GM18870 (cell line): ENCODE measurements at regions not wholly inside any gene's neighbourhood (a gene's known extent, or its start where the extent isn't known, plus 50 kb on each side); places are given as distances from the start of the nearest gene placed in this dataset.
"Not testable (repeated sequence)": the region's sequence is repeated elsewhere in the genome, so short reads cannot be mapped to it uniquely, and the experiment has no call there.

Experiments used
- ATAC-seq: cut with Tn5 transposase; IDR thresholded peaks from one replicate; pipeline ENCODE4 v1.9.1; 2021; ENCODE audit warnings: moderate library complexity; ENCODE audit not compliant: unreplicated experiment

DNA sequence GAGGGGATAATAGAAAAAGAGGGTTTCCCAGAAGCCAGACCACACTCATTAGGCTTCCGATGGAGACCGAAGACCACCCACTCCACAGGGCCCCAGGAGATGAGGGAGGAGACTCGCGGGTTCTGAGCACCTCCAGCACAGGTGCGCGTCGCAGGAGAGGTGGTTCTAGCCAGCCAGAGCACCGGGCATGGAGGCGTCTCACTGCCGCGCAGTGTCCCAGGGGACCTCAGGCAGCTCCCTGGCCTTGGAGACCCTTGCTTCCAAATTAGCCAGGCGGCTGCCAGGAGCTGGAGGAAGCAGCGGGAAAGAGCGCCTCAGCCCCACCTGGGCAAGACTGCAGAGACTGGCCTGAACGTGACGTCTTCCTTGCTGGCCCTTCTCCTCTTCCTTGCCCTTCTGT, 115.4 kb upstream of the FBXL7 start:
- no peak for ATAC-seq

- ATAC-seq = no peak
These were observed 115.8 kb upstream of the FBXL7 start for GRCh38 chr5:15384176-15384575.

DNA sequence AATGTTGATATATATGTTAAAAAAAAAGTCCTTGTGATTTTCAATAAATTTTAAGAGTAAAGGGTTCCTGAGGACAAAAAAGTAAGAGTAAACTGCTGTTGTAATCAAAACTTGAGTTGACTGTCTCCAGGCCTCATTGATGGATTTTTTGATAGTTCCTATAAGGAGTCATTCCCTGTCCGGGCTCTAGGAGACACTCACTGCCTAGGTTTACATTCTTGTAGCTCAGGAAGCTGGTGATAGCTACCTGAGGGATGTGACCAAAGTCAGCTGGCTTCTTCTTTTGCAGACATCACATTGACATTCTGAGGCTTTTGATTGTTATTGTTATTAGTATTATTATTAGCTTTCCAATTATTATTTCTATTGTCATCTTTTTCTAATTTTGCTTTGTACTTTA, 116.5 kb upstream of the FBXL7 start:
- ATAC-seq = no peak

DNA sequence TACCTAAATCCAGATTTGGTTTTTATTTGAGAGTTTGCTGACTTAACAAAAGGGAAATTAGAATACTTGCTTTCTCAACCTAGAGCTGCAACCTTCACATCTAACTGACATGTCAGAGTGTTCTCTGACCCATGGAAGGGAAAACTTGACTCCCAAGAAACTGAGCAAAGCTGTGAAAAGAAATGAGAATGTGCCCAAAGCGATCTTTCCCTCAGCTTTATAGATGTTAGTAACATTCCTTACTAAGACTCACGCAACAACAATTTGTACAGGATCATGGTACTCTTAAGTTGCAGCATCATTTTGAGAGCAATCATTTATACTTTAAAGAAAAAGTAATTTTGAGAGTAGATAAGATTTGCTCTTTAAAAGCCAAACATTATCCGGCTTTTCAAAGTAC, 117.0 kb upstream of the FBXL7 start:
- ATAC-seq = no peak

DNA sequence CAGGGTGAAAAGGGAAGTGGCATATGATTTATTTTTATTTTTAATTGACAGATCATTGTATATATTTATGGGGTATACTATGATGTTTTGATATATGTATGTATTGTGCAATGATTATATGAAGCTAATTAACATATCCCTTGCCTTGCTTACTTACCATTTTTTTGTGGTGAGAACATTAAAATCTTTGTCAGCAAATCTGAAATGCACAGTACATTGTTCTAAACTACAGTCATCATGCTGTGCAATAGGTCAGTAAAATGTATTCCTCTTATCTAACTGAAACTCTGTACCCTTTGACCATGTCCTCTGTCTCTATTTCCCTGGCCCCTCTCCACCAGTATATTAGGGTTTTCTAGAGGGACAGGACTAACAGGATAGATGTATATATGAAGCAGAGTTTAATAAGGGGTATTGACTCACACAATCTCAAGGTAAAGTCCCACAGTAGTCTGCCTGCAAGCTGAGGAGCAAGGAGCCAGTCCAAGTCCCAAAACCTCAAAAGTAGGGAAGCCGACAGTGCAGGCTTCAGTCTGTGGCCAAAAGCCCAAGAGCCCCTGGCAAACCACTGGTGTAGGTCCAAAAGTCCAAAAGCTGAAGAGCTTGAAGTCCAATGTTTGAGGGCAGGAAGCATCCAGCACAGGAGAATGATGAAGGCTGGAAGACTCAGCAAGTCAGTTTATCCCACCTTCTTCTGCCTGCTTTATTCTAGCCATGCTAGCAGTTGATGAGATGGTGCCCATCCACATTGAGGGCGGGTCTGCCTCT, 122.2 kb upstream of the FBXL7 start:
- ATAC-seq = no peak

GRCh38 chr5:15376803-15377202, 123.2 kb upstream of the FBXL7 start:
- no peak for ATAC-seq

- no peak for ATAC-seq
These were observed 123.9 kb upstream of the FBXL7 start for GRCh38 chr5:15376088-15376487.

DNA sequence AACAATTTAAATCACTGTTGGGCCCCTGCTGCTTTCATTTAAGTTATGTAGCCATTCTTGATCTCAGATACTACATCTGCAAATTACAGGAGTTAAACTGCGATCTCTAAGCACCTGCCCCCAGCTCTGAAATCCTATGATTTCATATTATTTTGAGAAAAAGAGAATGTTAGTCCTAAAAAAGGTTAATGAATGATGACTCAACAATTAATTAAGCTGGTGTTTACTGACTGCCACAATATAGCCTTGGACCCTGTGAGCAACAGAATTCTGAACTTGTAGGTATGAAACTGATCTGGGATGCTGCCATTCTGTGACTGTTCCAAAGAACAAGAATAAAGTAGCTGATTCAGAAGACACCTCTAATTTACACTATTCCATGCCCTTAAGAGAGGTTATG, 124.4 kb upstream of the FBXL7 start:
- no peak for ATAC-seq

- no peak for ATAC-seq
These were observed 125.1 kb upstream of the FBXL7 start for GRCh38 chr5:15374886-15375285.

DNA sequence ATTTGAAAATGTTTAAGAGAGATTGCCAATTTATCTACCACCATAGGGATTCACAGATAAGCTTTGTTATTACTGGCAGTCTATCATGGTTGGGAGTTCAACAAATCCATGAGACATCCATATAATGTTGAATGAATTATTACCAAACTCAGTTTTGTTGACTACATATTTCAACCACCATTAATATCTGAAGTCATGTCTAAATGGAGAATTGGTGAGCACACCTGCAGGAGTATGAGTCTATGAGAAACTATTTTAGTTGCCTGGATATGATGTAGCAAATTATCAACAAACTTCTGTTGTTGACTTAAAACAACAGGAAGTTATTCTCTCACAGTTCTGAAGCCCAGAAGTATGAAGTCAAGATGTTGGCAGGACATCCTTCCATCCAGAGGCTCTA, 126.8 kb upstream of the FBXL7 start:
- ATAC-seq = no peak

DNA sequence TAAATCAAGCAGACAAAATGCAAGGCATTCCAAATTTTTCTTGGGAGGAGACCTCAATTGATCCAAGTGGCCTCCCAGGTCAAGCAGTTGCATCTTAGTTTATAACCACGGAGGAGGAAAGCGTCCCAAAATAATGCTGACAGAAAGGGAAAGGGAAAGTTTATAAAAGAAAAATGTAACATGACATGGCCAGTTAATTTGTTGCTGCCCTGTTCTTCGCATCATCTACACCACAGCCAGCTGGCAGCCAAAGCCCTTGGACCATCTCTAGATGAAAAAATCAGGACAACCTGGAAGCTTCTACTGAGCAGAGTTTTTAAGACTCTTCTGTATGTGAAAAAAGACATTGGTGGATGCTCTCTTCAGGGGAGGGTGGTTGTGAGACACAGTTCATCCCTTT, 128.8 kb upstream of the FBXL7 start:
- ATAC-seq = no peak

- ATAC-seq = no peak
These were observed 131.1 kb upstream of the FBXL7 start for GRCh38 chr5:15368835-15369234.

DNA sequence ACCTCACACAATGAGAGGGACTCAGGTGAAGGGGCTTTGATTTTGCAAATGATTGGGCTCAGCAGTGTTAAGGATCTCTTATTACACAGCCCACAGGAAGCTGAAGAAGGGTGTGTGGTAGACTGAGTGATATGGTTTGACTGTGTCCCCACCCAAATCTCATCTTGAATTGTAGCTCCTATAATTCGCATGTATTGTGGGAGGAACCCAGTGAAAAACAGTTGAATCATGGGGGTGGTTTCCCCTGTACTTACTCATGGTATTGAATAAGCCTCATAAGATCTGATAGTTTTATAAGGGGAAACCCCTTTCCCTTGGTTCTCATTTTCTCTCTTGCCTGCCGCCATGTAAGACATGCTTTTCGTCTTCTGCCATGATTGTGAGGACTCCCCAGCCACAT, 132.5 kb upstream of the FBXL7 start:
- no peak for ATAC-seq

- peak; percentile 52 for ATAC-seq
These were observed 133.1 kb upstream of the FBXL7 start for GRCh38 chr5:15366676-15367391.

DNA sequence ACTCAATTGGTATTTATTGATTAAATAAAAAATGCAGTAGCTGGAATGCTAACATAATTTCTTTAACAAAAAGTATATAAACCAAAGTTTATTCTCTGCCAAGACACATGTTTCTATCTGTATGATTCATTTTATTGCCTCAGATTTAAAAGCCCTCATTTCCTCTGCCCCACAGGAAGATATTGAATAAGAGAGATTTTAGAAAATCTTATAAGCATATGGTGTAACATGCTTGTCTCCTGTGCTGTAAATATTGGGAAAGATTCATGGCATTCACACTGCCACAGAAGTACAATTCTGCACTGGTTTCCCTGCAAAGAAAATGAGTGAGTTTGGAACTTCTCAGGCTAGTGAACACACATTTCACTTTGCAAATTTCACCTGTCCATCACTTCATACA, 134.9 kb upstream of the FBXL7 start:
- no peak for ATAC-seq

DNA sequence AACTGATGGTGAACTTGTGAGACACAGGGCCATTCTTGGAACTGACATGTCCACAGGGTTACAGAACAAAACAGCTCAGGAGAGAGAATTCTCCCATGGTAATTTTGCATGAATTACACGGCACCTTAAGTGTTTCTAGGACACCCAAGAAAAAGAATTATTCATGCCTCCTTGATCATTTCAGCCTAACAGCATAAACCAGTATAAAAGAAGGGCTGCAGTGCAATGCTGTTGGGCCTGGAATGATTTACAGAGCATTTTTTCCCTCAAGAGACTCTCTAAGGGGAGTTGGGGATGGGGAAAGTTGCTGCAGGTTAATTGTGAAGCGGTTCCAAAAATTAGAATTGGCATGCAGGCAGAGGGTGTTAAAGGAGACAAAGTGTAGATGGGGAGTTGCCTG, 136.4 kb upstream of the FBXL7 start:
- ATAC-seq = no peak

DNA sequence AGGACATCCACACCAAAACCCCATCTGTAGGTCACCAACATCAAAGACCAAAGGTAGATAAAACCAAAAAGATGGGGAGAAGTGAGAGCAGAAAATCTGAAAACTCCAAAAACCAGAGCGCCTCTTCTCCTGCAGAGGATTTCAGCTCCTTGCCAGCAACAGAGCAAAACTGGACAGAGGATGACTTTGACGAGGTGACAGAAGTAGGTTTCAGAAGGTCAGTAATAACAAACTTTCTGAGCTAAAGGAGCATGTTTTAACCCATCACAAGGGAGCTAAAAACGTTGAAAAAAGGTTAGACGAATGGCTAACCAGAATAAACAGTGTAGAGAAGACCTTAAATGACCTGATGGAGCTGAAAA, 142.9 kb upstream of the FBXL7 start:
- ATAC-seq = not testable (repeated sequence)

DNA sequence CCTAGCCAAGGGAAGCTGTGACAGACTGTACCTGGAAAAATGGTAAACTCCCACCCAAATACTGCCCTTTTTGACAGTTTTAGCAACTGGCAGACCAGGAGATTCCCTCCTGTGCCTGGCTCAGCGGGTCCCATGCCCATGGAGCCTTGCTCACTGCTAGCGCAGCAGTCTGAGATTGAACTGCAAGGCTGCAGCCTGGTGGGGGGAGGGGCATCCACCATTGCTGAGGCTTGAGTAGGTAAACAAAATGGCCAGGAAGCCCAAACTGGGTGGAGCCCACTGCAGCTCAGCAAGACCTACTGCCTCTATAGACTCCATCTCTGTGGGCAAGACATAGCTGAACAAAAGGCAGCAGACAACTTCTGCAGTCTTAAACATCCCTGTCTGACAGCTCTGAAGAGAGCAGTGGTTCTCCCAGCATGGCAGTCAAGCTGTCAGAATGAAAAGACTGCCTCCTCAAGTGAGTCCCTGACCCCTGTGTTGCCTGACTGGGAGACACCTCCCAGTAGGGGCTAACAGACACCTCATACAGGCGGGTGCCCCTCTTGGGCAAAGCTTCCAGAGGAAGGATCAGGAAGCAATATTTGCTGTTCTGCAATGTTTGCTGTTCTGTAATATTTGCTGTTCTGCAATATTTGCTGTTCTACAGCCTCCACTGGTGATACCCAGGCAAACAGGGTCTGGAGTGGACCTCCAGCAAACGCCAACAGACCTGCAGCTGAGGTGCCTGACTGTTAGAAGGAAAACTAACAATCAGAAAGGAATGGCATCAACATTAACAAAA, 143.5 kb upstream of the FBXL7 start:
- not testable (repeated sequence) for ATAC-seq

GRCh38 chr5:15354021-15354420, 146.0 kb upstream of the FBXL7 start:
- ATAC-seq = no peak

GRCh38 chr5:15353086-15353645, 146.8 kb upstream of the FBXL7 start:
- ATAC-seq = no peak

DNA sequence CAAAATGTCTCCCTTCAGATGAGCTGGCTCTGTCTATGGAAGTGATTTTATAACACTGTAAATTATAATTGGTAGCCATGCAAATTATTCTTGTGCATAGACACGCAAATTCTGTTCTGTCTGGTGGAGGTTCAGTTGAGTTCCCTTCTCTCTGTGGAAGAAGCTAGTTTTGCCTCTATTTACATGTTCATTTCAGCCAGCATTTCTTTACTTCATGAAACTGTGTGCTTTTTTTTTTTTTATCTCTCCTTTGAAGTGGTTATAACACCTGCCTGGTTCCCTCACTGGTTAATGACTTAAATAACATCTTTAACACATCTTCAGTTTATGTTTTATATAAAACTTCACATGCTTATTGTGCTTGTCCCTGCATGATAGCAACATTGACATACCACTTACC, 149.4 kb upstream of the FBXL7 start:
- no peak for ATAC-seq

DNA sequence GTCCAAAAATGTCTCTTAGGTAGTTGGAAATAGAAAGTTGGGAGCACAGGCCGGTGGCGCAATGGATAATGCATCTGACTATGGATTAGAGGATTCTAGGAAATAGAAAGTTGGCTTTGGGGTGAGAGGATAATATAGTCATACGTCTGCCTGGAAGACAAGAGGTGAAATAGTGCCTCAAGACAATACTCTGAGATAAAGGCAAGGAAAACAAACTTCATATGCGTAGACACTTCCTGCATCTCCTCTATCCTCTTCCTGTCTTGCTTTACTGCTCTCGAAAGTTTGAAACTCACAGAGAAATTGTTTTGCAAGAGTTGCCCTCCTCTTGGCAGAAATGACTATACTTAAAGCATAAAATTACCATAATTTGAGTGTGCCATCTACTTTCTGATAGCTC, 153.2 kb upstream of the FBXL7 start:
- ATAC-seq = no peak
